Muscle layer of duodenum (tissue), 2 donors: ENCODE measurements at regions not wholly inside any gene's neighbourhood (a gene's known extent, or its start where the extent isn't known, plus 50 kb on each side); places are given as distances from the start of the nearest gene placed in this dataset.
"Not testable (repeated sequence)": the region's sequence is repeated elsewhere in the genome, so short reads cannot be mapped to it uniquely, and the experiment has no call there.

Experiments used
- H3K27ac ChIP-seq: one replicate; pipeline ENCODE4 v1.7.0; 2013; ENCODE audit warnings: mild to moderate bottlenecking, low read length
- H3K27me3 ChIP-seq: one replicate; pipeline ENCODE4 v1.7.0; 2013; ENCODE audit warnings: low read depth, mild to moderate bottlenecking, control low read depth, low read length
- H3K36me3 ChIP-seq, 2 donors: one replicate each; pipeline ENCODE4 v1.7.0; 2013; ENCODE audit warnings: low read length in 2 of 2, control low read depth in 1 of 2, mild to moderate bottlenecking in 1 of 2; ENCODE audit not compliant: insufficient read depth in 2 of 2, control insufficient read depth in 1 of 2
- H3K4me1 ChIP-seq, 2 donors: one replicate each; pipeline ENCODE4 v1.7.0; 2013; ENCODE audit warnings: low read length in 2 of 2, mild to moderate bottlenecking in 2 of 2, control low read depth in 1 of 2, moderate library complexity in 1 of 2; ENCODE audit not compliant: insufficient read depth in 2 of 2, control insufficient read depth in 1 of 2
- H3K4me3 ChIP-seq, 2 donors: one replicate each; pipeline ENCODE4 v1.7.0; 2013; ENCODE audit warnings: low read length in 2 of 2, low read depth in 1 of 2, mild to moderate bottlenecking in 1 of 2
- H3K9me3 ChIP-seq, 2 donors: one replicate each; pipeline ENCODE4 v1.7.0; 2013; ENCODE audit warnings: low read length in 2 of 2, control low read depth in 1 of 2, mild to moderate bottlenecking in 1 of 2; ENCODE audit not compliant: control insufficient read depth in 1 of 2
- donor health status: healthy.

DNA sequence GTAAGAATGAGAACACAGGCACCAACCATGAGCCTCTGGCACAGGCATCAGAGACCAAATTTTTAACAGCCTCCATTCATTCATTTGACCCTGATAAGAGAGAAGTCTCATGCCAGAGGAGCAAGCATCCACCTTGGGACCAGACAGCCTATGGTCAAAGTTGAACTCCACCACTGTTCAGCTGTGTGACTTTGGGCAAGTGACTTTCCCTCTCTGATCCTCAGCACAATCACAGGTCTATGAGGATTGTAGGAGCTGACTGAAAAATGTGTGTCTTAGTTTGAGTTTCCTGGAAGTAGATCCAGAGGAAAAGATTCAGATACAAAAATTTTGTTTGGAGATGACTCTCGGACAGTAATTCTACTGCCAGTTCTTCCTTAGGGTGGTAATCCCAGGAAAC is 645.1 kb upstream of the DEFB115 start:
- H3K27ac ChIP-seq = no peak overlapping the region
- peaks cover 0 to 5% of the 10 kb centered on the region in 2 donors for H3K9me3 ChIP-seq
- H3K27me3 ChIP-seq = no peaks in the 10 kb centered on the region
- H3K36me3 ChIP-seq = no peaks in the 10 kb centered on the region
- H3K4me3 ChIP-seq = no peak overlapping the region
- no peaks in the 10 kb centered on the region for H3K4me1 ChIP-seq

- H3K27me3 ChIP-seq, H3K4me1 ChIP-seq, H3K9me3 ChIP-seq, H3K4me3 ChIP-seq, H3K27ac ChIP-seq, H3K36me3 ChIP-seq: not testable (repeated sequence)
Measured at GRCh38 chr20:30621346-30621745, 636.1 kb upstream of the DEFB115 start.

DNA sequence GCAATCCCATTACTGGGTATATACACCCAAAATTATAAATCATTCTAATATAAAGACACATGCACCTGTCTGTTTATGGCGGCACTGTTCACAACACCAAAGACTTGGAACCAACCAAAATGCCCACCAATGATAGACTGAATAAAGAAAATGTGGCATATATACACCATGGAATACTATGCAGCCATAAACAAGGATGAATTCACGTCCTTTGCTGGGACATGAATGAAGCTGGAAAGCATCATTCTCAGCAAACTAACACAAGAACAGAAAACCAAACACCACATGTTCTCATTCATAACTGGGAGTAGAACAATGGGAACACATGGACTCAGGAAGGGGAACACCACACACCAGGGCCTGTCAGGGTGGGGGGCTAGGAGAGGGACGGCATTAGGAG is 633.2 kb upstream of the DEFB115 start:
- not testable (repeated sequence) for H3K4me3 ChIP-seq, H3K9me3 ChIP-seq, H3K36me3 ChIP-seq, H3K27ac ChIP-seq, H3K4me1 ChIP-seq, H3K27me3 ChIP-seq

- not testable (repeated sequence) for H3K4me3 ChIP-seq, H3K9me3 ChIP-seq, H3K36me3 ChIP-seq, H3K27ac ChIP-seq, H3K4me1 ChIP-seq, H3K27me3 ChIP-seq
Measured at GRCh38 chr20:30629376-30629775, 628.1 kb upstream of the DEFB115 start.

DNA sequence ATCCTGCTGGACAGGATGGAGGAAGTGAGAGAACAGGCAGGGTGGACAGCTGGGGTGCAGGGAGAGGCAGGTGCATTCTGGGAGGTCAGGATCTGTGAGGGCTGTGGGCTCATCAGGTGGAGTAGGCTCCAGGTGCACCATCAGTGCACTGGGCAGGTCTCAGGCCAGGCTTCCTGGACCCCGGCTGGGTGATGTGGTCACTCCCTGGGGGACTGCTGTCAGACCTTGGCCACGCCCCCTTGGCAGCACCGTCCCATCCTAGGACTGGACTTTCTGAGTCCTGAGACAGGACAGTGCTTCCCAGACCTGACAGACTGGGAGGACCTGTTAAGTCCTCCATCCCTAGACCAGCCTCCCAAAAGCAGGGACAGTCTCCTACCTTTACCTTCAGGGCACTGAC is 626.7 kb upstream of the DEFB115 start:
- Histone ChIP-seq H3K4me3 (no peak overlapping the region), H3K4me1 (no peaks in the 10 kb centered on the region), H3K27me3 (no peaks in the 10 kb centered on the region), H3K27ac (no peak overlapping the region), H3K36me3 (no peaks in the 10 kb centered on the region), H3K9me3 (no peaks in the 10 kb centered on the region)

DNA sequence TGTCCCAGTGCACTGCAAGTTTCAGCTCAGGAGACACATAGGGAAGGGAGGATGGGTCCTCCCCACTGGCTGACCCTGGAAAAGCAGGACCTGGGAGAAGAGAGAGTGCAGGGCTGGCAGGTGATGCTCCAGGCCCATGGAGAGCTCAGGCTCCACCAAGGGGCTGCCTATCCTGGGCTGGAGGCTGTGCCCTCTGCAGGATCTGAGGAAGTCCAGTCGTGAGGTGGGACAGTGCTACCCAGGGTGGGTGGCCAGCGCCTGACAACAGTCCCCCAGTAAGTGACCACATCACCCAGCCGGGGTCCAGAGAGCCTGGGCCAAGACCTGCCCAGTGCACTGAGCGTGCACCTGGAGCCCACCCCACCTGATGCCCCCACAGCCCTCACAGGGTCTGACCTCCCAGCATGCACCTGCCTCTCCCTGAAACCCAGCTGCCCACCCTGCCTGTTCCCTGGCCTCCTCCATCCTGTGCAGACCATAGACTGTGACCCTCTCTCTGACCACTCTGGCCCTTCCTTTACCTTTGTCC is 626.1 kb upstream of the DEFB115 start:
- not testable (repeated sequence) for H3K36me3 ChIP-seq, H3K4me1 ChIP-seq, H3K4me3 ChIP-seq, H3K27me3 ChIP-seq, H3K9me3 ChIP-seq, H3K27ac ChIP-seq

DNA sequence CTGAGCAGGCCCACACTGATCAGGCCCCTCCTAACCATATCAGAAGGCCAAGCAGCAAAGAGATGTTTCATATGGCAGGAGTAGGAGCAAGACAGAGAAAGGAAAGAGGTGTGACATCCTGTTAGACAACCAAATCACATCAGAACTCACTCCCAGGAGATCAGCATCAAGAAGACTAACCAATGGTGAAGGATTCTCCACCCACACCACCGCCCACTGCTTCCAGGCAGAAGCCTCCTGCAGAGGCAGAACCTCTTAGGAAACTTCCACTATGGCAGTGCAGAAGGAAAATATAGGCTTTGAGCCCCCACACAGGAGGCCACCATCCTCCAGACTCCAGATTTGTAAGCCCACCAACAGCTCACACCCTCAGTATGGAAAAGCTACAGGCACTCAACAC is 624.7 kb upstream of the DEFB115 start:
- H3K9me3 ChIP-seq, H3K36me3 ChIP-seq, H3K4me3 ChIP-seq, H3K27ac ChIP-seq, H3K27me3 ChIP-seq, H3K4me1 ChIP-seq: not testable (repeated sequence)

DNA sequence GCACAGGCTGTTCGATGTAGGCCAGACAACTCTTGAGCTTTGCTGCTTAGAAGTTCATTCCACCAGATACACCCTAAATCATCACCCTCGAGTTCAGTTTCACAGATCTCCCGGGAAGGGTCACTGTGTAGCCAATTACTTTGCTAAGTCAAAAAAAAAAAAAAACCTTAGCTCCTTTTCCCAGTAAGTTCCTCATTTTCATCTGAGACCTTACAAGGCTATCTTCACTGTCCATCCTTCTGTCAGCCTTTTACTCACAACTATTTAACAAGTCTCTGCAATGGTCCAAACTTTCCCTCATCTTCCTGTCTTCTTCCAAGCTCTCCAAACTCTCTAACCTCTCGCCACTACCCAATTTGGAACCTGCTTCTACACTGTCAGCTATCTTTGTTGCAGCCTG is 615.9 kb upstream of the DEFB115 start:
- not testable (repeated sequence) for H3K9me3 ChIP-seq, H3K4me3 ChIP-seq, H3K27ac ChIP-seq, H3K27me3 ChIP-seq, H3K36me3 ChIP-seq, H3K4me1 ChIP-seq

GRCh38 chr20:30660982-30661381 is 596.5 kb upstream of the DEFB115 start:
- not testable (repeated sequence) for H3K9me3 ChIP-seq, H3K36me3 ChIP-seq, H3K27ac ChIP-seq, H3K4me1 ChIP-seq, H3K4me3 ChIP-seq, H3K27me3 ChIP-seq

DNA sequence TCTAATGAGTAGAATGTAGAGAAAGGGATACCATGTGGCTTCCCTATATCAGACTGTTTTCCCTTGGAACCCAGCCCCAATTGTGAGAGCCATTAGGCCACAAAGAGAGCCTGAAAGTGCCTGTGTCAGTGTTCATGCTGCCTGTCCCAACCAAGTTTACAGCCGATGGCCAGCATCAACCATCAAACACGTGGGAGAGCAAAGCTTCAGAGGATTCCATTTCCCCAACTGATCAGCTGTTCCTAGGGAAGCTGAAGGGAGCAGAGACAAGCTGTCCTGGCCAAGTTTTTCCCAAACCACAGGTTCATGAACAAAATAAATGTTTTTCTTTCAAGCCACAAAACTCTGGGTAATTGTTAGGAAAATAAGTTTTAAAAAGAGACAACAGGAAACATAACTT is 589.0 kb upstream of the DEFB115 start:
- not testable (repeated sequence) for H3K4me1 ChIP-seq, H3K9me3 ChIP-seq, H3K27me3 ChIP-seq, H3K4me3 ChIP-seq, H3K27ac ChIP-seq, H3K36me3 ChIP-seq

- H3K4me1 ChIP-seq, H3K36me3 ChIP-seq, H3K9me3 ChIP-seq, H3K27me3 ChIP-seq, H3K4me3 ChIP-seq, H3K27ac ChIP-seq: not testable (repeated sequence)
Measured at GRCh38 chr20:30669330-30670029, 588.0 kb upstream of the DEFB115 start.

- not testable (repeated sequence) for H3K4me1 ChIP-seq, H3K9me3 ChIP-seq, H3K4me3 ChIP-seq, H3K27ac ChIP-seq, H3K36me3 ChIP-seq, H3K27me3 ChIP-seq
Measured at GRCh38 chr20:30671120-30671519, 586.3 kb upstream of the DEFB115 start.
